Pancreas (tissue), 10 donors: ENCODE measurements at regions not wholly inside any gene's neighbourhood (a gene's known extent, or its start where the extent isn't known, plus 50 kb on each side); places are given as distances from the start of the nearest gene placed in this dataset.

Experiments
- ATAC-seq, 4 donors: fragments of 200-7000 bp; cut with Tn5 transposase; one replicate each; pipeline versions ENCODE4 v1.8.0 to v1.9.1; 2020; ENCODE audit warnings: mild to moderate bottlenecking in 4 of 4, moderate library complexity in 4 of 4
- DNase-seq, 6 donors: peaks; one replicate each; pipeline ENCODE4 v3.0.0-alpha.2; 2020
- FAIRE-seq: peaks from 2 replicates; lab custom pipeline; 2012; peaks lifted over from hg19 to GRCh38; lab: Jason Lieb, UNC
- H3K27ac ChIP-seq, 4 donors: fragments of 200-600 bp; sonication (generic); 1 replicate in 3 of 4; 2 replicates in 1 of 4; pipeline versions ENCODE4 v1.5.0 to v1.8.0; 2020
- H3K27me3 ChIP-seq, 4 donors: fragments of 200-600 bp; one replicate each; pipeline ENCODE4 v1.8.0; 2021
- H3K36me3 ChIP-seq, 3 donors: fragments of 200-600 bp; sonication (generic) in 1 of 3; one replicate each; pipeline versions ENCODE4 v1.5.0 to v1.8.0; 2020 to 2021
- H3K4me1 ChIP-seq, 3 donors: fragments of 200-600 bp; one replicate each; pipeline ENCODE4 v1.8.0; 2021
- H3K4me3 ChIP-seq, 4 donors: fragments of 200-600 bp; sonication (generic) in 2 of 4; one replicate each; pipeline versions ENCODE4 v1.5.0 to v1.8.0; 2020 to 2021
- H3K9me3 ChIP-seq, 4 donors: fragments of 200-600 bp; one replicate each; pipeline ENCODE4 v1.8.0; 2021
- WGBS, 2 donors: extraction: QIAGEN DNeasy Blood & Tissue Kit; methylation state at CpG; one replicate each; pipeline ENCODE4 v1.1.7; 2013; 5-methylcytosine and 5-hydroxymethylcytosine counted together
- intact Hi-C, 3 donors: fragments of 100-400 bp; cut with DNase I; formaldehyde crosslinking; loops; one replicate each; pipeline versions ENCODE4 v1.11.1 to v1.14.2; 2022
- TF ChIP-seq, protein P1 (sequence below), 4 donors: fragments of 200-600 bp; sonication (generic) in 3 of 4; IDR thresholded peaks; one replicate each; pipeline versions ENCODE4 v1.5.0 to v1.8.0; 2021; ENCODE audit warnings: antibody characterized with exemption in 4 of 4
- donor health status: healthy with polysubstance abuse.
- donor health status: DM: no; HTN: no; CAD: no; lungs with moderate emphysema.
- donor health status: DM: no; HTN: no; CAD: no.
- donor health status: control.
- donor health status: control.
- donor health status: Bipolar disorder and iron deficiency.
- donor health status: DM: yes; HTN: yes; CAD: no.
- donor health status: DM: no; HTN: no; CAD: no.
- donor health status: DM: no; HTN: no; CAD: no.
- donor health status: DM: yes; HTN: yes; CAD: no.

DNA sequence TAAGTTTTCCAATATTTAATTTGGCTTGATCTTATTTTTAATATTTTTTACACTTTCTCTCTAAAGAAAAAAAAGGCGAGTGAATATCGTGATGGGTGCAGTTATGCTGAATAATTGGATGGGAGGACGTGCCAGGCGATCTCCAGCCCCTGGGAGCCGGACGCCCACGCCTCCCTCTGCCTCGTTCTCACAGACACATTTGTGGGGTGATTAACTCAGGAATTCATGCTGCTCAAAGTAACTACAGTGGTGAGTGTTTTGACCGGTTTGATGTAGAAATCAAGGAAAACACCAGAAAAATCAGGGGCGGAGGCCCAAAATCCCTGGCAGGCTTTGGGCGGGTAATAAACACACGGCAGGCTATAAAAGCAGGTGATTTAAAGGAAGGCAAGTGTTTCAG, 736.8 kb upstream of the SALL3 start:
- FAIRE-seq = no peak
- WGBS, 2 donors = 38 to 45% methylated on average over 12 of the region's 12 CpGs
- ATAC-seq = peak in 2 of 4 donors; percentile 34 to 51

GRCh38 chr18:78244779-78245178, 734.8 kb upstream of the SALL3 start:
- no peak for FAIRE-seq
- WGBS, 2 donors = 47 to 48% methylated on average over 4 of the region's 4 CpGs
- no peak for DNase-seq
- no peaks in the 10 kb centered on the region for H3K36me3 ChIP-seq
- no peak overlapping the region for H3K4me3 ChIP-seq
- no peaks in the 10 kb centered on the region for H3K4me1 ChIP-seq
- H3K27ac ChIP-seq = no peak overlapping the region
- H3K9me3 ChIP-seq = no peaks in the 10 kb centered on the region
- TF ChIP-seq, protein P1, sequence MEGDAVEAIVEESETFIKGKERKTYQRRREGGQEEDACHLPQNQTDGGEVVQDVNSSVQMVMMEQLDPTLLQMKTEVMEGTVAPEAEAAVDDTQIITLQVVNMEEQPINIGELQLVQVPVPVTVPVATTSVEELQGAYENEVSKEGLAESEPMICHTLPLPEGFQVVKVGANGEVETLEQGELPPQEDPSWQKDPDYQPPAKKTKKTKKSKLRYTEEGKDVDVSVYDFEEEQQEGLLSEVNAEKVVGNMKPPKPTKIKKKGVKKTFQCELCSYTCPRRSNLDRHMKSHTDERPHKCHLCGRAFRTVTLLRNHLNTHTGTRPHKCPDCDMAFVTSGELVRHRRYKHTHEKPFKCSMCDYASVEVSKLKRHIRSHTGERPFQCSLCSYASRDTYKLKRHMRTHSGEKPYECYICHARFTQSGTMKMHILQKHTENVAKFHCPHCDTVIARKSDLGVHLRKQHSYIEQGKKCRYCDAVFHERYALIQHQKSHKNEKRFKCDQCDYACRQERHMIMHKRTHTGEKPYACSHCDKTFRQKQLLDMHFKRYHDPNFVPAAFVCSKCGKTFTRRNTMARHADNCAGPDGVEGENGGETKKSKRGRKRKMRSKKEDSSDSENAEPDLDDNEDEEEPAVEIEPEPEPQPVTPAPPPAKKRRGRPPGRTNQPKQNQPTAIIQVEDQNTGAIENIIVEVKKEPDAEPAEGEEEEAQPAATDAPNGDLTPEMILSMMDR (IDR thresholded peaks at IDR 0.05) = no peak
- ATAC-seq = no peak
- intact Hi-C loops = no loop called here
- H3K27me3 ChIP-seq = peaks cover 0 to 10% (median 2%) of the 10 kb centered on the region in 4 donors

More for the DNA sequence above, 736.8 kb upstream of the SALL3 start:
- TF ChIP-seq, protein P1 (IDR thresholded peaks at IDR 0.05) = no peak
- intact Hi-C loops = no loop called here
- H3K27ac ChIP-seq = no peak overlapping the region
- no peaks in the 10 kb centered on the region for H3K4me1 ChIP-seq
- no peaks in the 10 kb centered on the region for H3K36me3 ChIP-seq
- H3K9me3 ChIP-seq = no peaks in the 10 kb centered on the region
- no peak overlapping the region for H3K4me3 ChIP-seq
- peaks cover 0 to 4% (median 1%) of the 10 kb centered on the region in 4 donors for H3K27me3 ChIP-seq
- no peak for DNase-seq

- intact Hi-C loops = no loop called here
- no peaks in the 10 kb centered on the region for H3K9me3 ChIP-seq
- H3K4me1 ChIP-seq = no peaks in the 10 kb centered on the region
- TF ChIP-seq, protein P1 (IDR thresholded peaks at IDR 0.05) = no peak
- DNase-seq (no peak), FAIRE-seq (no peak), ATAC-seq (no peak)
- peaks cover 0 to 10% (median 2%) of the 10 kb centered on the region in 4 donors for H3K27me3 ChIP-seq
- no peak overlapping the region for H3K4me3 ChIP-seq
- H3K36me3 ChIP-seq = no peaks in the 10 kb centered on the region
- WGBS, 2 donors = 58 to 75% methylated on average over 9 of the region's 9 CpGs
- H3K27ac ChIP-seq = no peak overlapping the region
Measured at GRCh38 chr18:78245451-78245850, 734.2 kb upstream of the SALL3 start.

DNA sequence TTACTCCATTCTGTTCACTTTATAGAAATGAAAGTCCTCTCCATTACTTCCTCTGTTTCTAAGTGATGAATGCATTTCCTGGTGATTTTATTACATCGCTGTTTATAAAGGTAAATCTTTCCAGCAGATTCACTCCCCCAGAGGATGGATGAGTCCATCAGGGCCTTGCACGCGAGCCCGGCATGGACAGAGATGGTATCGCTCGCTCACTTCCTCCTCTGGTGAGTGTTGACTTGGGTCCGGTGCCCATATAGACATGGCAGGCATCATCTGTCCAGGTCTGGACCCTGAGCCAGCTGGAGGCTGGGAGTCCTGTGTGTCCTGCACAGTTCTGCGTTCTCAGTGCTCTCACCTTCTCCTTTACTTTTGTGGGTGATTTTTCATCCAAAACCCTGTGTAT, 733.6 kb upstream of the SALL3 start:
- no peak overlapping the region for H3K27ac ChIP-seq
- no peaks in the 10 kb centered on the region for H3K36me3 ChIP-seq
- WGBS, 2 donors = 78 to 84% methylated on average over 8 of the region's 8 CpGs
- H3K27me3 ChIP-seq = peaks cover 0 to 10% (median 2%) of the 10 kb centered on the region in 4 donors
- no peak for DNase-seq
- TF ChIP-seq, protein P1 (IDR thresholded peaks at IDR 0.05) = no peak
- no peak for FAIRE-seq
- H3K4me1 ChIP-seq = no peaks in the 10 kb centered on the region
- no peak overlapping the region for H3K4me3 ChIP-seq
- ATAC-seq = no peak
- intact Hi-C loops = no loop called here
- H3K9me3 ChIP-seq = no peaks in the 10 kb centered on the region

DNA sequence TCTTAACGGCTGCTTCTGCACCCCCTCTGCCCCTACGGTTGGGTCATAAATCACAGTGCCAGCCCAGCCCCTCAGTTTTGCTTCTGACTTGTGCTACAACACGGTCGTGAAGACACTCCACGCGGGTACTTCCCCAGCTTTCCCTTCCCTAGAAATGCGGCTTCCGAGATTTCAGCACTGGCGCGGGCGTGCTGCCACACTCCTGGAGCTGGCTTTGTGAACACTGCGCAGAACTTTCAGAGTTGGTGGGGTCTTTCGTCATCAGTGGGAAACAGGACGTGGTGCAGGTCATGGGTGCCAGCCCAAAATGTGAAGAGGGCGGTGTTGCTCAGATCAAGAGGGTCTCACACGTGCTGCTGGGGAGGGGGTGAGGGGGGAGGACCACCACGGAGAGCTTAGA, 733.0 kb upstream of the SALL3 start:
- H3K9me3 ChIP-seq = no peaks in the 10 kb centered on the region
- ATAC-seq = no peak
- intact Hi-C loops = no loop called here
- no peak overlapping the region for H3K27ac ChIP-seq
- DNase-seq = no peak
- TF ChIP-seq, protein P1 (IDR thresholded peaks at IDR 0.05) = no peak
- WGBS, 2 donors = 51 to 58% methylated on average over 17 of the region's 17 CpGs
- no peak overlapping the region for H3K4me3 ChIP-seq
- no peak for FAIRE-seq
- no peaks in the 10 kb centered on the region for H3K36me3 ChIP-seq
- no peaks in the 10 kb centered on the region for H3K4me1 ChIP-seq
- H3K27me3 ChIP-seq = peaks cover 0 to 10% (median 2%) of the 10 kb centered on the region in 4 donors
